Daoy (cell line): ENCODE measurements at regions not wholly inside any gene's neighbourhood (a gene's known extent, or its start where the extent isn't known, plus 50 kb on each side); places are given as distances from the start of the nearest gene placed in this dataset.

Experiments used
- DNase-seq: peaks from one replicate; pipeline ENCODE4 v3.0.0-alpha.2; 2015; ENCODE audit warnings: low read depth

DNA sequence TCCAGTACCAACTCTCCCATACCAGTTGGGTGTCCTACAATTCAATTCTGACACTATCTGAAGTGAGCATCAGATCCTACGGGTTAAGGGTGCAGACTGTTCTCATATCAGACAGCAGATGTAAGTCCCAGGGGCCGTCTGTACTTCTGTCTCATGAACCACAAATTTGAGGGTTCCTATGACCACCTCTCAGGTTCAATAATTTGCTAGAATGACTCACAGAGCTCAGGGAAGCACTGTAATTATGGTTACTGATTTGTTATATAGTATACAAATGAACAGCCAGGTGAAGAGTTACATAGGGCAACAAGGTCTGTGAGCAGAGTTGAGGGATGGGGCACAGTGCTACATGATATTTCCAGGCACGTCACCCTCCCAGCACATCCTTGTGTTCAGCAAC is 499.1 kb downstream of the DMAC1 start:
- DNase-seq, result no peak

DNA sequence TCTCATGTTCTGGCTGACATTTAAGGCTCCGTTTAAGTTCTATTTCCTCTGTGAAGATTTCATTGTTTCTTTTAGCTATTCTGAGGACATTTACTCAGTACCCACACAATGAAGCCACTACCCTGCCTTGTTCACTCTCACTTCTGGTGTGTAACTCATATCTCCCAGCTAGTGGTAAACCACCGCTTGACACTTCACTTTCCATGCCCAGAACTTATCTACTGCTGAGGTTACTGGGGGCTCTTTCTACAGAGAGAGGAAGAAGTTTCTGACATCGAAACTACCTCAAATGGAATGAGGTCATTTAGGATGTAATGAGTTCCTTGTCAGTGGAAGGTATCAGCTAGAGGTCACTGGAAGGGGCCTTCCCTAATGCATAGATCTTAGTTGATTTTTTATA is 501.5 kb downstream of the DMAC1 start:
- no peak for DNase-seq

DNA sequence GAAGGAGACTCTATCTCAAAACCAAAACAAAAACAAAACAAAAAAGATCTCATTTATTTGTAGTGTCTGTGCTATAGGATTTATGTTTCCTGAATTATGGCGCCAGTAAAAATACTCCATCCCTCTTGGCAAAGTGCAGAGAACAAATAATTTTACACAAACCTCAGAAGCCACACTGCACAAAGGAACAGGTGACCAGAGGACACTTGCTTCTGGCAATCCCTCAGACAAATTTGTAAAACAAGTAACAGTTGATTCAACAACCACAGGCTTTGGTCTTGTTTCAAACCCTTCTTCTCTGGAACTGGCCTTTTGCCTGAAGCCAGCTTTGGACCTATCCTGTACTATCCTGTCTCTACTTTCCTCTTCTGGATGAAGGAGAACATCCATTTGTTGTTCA is 502.1 kb downstream of the DMAC1 start:
- DNase-seq, result no peak

DNA sequence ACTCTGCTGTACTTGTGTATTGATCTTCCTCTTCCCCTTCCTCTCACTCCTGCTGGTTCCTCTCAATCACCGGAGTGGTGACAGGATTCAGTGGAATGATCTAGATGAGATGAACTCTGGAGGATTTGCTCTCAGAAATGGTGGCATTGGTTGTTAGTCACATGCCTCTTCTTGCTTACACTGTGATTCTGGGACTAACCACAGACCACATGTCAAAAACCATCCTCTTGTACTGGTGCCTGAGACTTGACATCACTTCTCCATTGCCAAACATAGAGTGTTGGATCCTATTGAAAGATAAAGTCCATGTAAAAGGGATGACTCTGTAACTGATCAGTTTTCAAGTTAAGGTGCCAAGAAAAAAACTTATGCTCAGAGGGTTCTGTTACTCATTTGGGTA is 506.5 kb downstream of the DMAC1 start:
- DNase-seq, result no peak

DNA sequence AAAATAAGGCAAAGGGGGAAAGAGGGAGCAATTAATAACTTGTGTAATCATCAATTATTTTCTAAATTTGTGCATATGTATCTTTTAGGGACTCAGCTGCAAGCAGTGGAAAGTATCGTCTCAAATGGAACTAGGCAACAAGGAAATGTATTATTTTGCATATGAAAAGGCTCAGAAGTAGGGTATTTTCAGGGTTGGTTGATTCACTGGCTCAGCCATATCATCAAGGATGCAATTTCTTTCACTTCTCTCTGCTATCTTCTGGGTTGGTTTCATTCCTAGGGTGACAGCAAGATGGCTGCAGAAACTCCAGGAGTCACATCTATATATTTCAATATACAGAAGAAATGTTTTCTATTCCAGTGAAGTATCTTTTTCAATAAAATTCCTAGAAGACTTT is 509.8 kb downstream of the DMAC1 start:
- DNase-seq, result no peak

DNA sequence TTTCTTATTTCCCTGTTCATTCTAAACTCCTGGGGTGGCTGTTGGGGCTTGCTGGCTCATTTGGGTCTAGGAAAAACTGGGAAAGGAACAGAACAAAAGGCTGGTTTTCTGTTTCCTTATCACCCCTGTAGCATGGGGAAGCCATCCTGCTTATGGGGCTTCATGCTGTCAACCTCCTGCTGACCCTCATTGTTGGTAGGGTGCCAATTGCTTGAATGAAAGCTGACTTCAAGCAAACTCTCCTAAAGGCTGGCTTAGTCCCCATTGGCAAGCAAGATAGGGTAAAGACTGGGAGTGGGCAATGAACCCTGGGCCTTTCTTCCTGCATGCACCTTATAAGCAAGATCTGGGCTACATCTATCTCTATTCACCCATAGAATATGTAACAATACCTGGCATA is 511.6 kb downstream of the DMAC1 start:
- DNase-seq, result no peak

DNA sequence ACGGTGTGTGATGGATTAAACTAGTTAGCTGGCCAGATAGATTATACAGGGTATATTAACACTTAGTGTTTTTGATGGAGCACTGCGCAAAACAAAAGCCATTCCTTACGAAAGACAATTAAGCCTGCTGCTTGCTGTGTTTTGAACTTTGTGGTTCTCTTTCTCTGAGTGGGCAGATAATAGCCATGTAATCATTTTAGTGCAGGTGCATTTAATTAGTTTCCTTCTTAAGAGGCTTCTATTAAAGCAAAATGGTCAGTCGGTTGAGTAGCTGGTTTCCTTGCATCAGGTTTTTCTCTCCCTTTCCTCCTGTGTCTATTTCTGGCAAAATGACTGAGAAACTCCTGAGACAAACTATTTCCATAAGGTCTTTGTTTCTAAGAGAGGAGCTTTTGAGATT is 512.5 kb downstream of the DMAC1 start:
- no peak for DNase-seq

DNA sequence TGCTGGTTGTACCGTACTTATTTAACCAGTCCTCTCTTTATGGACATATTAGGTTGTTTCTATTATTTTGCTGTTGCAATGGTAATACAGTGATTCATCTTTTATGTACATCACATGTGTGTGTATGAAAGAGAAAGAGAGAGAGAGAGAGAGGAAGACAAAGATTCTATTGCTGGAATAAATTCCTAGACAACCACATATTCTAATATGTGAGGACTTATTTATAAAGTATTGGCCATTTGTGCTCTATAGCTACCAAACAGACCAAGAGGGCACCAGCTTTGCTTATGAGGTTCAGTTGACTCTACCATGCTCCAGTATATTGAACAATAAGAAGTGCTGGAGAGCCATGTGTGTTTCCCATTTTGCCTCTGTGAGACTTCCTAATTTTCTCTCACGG is 513.5 kb downstream of the DMAC1 start:
- DNase-seq, result no peak

DNA sequence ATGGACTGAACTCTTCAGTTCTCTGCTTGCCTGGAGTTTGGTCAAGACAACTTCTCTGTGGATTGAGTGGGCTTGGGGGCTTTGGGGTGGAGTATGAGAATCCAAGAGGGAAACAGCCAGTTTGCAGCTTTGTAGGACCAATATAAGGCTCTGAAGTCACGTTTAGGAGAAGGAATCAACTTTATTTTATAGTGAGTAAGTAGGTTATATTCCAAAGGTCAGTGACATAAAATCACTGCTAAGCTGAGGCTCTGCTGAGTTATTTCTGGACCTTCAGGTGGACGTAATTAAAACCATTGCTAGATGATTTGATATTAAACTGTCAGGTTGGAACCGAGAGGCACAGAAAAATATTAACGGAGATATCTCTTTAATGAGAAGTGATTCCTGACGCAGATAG is 514.4 kb downstream of the DMAC1 start:
- DNase-seq, result no peak

DNA sequence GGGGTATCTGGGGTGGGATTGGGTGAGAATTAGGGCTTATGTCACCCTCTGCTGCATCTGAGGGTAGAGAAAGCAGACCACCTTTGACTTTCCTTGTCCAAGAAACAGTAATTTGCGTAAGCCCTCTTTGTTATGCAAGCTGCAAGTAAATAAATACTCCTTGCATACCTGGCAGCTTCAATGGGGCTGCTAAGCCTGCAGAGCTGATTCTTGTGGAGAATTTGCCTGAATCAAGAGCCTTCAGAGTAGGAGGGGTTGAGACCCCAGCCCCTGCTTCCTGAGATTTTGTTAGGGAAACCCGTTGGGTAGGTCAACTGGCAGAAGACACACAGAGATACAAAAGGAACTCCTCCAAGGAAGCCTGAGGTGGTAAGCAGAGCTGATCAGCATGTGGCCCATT is 515.1 kb downstream of the DMAC1 start:
- DNase-seq, result no peak

DNA sequence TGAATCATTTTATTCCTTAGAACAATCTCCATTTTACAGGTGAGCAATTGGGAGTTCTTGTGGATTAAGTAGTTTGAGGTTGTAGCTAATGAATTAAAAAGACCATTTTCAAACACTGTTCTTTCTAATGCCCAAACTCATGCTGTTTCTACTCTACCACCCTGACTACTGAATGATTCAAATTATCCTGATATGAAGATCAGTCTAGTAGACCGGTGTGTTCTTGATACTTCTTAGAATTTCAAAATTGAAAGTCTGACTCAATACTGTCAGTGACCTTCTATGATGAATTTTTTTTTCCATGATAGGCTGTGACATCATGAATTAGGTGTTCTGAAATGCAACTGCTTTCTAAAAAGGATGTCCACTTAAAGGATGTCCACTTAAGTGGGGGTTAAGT is 515.5 kb downstream of the DMAC1 start:
- DNase-seq, result no peak

DNA sequence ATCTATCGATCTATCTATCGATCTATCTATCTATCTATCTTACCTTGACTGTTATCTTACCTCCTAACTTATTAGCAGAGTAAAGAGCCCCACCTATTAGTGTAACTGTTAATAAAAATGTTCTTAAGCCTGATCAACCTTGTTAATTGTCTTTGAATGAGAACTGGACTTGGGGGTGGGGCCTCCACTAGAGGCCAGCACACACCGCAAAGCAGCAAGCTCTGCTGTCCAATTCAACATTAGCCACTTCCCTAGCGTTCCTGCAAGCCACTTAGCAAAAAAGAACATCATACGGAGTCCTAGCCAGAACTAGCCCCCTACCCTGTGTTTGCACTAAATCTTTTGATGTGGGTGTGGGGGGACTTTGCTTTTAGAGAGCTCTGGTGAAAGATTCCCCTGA is 515.8 kb downstream of the KDM4C start:
- DNase-seq, result no peak

DNA sequence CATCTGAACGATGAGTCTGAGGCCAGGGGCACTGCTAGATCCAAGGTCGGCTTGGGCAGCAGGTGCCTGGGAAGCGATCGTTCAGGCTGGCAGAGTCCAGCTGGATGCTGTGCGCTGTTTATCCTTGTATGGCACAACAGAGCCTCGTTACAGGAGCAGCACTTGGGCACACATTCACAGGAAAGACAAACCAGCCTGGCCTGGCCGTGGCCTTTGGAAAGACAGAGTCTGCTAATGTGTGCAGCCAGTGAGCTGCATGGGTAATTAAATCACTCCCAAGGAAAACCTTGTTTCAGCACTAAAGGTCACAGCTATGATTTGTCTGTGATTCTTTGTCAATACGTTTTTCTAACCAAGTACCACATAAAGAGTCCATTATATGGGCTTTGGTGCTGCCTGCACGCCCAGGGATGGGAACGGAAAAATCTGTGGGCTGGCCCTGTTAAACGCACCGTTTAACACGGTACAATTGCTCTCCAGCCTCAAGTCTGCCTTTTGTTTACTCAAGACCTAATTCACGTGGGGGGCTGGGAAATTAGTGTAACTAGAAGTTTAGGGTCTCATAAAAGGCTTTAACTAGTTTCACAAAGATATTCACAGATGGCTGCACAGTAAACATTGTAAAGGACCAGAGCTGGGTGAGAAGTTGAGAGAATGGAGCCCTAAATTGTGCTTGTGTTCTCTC is 509.3 kb downstream of the KDM4C start:
- DNase-seq, result no peak

DNA sequence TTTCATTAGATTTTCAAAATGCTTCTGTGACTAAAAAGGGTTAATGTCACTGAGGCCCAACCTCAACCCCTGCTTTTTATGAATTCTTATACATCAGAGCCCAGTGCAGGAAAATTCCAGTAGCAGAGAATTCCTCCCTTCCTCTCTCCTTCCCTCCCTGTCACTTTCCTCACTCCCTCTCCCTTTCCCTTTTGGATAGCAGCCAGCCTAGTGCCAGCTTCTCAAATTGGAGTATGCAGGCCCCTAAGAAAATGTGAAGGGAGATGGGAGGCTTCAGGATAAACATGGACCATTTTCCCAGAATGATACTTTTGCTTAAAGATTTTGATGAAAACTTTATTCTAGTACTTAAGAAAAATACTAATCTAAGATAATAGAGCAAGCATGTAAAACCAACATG is 507.4 kb downstream of the KDM4C start:
- no peak for DNase-seq

DNA sequence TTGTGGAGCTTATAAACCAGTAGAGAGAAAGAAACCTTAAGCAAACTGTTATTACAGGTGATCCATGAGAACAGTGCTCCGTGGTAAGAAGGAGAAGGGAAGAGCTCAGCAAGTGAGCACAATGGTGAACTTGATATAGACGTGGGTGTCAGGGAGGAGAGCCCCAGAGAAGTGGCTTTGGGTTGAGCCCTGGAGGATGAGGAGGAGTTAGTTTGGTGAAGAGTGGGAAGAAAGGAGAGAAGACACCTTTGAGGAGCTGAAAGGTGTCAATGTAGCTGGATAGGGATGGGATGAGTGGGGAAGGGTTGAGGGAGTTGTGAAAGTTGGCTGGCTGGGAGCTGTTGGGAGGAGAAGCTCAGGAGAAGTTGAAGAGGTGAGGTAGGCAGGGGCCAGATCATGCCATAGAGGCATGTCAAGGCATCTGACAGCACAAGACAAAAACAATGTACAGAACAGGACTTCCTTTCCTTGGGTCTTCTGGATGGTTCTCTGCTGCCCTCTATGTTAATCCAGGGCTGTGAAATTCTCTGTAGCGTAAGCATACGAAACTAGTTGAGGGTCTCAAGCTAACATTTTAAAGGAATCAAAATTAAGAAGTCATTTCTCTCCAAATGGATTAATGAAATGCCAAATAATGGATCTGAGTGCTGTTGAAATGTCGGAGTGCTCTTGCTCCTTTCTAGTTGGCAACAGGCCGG is 501.9 kb downstream of the KDM4C start:
- no peak for DNase-seq

DNA sequence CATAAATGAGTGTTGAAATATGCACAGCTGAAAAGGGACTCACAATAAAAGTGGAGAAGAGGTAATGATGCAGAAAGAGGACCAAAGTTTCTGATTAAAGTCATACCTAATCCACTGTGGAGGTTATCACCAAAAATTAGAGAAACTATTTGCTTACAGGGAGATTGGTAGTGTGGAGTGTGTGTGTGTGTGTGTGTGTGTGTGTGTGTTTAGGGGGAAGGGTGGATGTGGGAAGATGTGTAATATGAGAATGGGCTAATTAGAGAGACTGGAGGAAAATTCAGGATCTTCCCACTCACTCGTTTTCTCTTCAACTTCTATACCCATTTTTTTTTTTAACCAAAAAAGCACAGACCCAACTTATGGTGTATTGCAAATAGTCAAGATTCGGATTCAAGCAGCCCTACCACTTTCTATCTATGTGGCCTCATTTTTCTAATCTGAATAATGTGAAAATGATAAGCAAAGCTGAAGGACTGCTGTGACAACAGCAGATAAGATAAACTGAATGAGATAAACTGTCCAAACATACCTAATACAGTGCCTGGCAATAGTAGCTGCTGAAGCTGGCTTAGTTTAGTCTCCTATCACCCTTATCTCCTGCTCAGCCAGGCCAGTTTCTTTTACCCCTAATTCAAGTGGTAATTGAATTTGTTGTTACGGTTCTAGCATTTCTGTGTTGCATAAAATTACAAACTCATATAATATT is 501.1 kb downstream of the KDM4C start:
- DNase-seq, result no peak

DNA sequence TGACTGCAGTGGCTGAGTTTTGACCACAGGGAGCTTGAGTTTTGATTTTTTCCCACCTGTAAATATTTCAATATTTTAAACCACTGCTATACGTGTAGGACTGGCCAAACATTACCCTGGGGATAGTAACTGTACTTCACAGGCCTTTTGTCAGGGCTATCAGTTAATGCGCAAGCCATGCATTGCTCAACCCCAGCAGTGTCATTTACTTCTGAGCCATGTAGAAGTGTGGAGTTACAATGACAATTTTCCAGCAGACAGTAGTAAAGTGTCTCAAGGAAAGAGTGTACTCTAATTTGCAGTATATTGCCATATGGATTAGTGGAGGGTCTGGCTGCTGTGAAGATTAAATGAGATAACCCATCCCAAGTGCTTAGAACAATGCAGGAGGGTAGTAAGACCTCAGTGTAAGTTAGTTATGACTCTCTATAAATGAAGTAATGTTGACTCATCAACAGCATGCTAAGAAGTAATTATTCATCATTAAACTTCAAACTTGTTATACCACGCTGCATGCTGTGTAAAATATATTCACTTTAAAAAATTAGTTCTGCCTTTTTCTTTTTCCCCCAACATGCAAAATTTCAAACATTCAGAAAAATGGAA is 489.2 kb downstream of the KDM4C start:
- DNase-seq, result no peak

DNA sequence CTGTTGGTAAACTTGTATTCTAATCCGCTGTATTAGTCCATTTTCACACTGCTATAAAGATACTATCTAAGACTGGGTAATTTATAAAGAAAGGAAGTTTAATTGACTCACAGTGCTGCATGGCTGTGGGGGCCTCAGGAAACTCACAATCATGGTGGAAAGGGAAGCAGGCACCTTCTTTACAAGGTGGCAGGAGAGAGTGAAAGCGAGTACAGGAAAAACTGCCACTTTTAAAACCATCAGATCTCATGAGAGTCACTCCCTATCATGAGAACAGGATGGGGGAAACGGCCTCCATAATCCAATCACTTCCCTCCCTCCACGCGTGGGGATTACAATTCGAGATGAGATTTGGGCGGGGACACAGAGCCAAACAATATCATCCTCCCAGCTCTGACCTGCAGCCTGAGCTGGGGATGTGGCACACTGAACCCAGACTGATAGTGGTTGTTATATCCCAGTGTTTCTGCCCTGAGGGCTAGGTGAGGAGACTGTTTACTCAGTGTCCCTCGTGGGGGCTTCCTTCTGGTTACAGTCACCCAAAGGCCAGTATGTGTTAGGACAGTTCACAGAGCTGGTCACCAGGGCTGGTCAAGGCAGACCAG is 488.3 kb downstream of the KDM4C start:
- DNase-seq, result no peak

DNA sequence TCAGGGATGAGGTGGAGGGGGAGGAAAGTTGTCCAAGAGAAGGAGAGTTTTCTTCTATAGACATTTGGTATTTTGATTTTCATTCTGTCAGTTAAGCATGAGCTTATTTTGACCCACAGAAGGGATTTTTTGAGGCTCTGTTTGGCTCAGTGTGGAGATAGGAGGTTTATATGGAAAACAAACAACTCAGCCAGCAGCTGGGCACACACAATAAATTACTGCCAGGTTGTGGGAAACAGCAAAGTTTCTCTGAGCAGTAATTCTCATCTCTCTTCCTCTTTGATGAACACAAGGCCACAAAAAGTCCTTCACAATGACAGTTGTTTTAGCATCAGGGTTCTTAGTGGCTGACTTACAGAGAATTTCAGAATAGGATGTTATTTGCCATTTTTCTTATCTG is 486.1 kb downstream of the KDM4C start:
- DNase-seq, result no peak

DNA sequence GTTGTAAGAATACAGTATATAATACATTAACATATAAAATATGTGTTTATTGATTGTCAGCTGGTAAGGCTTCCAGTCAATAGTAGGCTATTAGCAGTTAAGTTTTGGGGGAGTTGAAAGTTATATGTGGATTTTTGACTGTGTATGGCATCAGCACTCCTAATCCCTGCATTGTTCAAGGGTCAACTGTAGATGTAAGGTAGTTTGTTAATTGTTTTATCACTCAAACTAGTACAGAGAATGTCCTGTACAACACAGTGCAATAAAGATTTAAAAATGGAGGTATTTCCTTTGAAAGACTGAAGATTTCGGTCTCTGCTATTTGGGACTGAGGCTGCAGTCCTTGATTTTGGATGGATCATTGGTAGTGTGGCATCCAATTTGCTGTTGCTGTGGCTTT is 484.4 kb downstream of the KDM4C start:
- no peak for DNase-seq

DNA sequence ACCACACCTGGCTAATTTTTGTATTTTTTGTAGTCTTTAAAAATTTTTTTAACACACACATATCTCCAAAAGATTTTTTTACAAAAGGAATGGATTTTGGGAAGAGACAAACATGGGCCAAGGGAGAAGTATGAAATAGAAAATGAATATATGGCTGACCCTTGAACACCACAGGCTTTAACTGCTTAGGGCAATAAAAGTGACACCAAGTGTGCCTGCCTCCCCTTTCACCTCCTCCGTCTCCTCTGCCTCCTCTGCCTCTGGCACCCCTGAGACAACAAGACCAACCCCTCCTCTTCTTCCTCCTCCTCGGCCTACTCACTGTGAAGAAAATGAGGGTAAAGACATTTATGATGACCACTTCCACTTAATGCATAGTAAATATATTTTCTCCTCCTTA is 483.9 kb downstream of the KDM4C start:
- no peak for DNase-seq

DNA sequence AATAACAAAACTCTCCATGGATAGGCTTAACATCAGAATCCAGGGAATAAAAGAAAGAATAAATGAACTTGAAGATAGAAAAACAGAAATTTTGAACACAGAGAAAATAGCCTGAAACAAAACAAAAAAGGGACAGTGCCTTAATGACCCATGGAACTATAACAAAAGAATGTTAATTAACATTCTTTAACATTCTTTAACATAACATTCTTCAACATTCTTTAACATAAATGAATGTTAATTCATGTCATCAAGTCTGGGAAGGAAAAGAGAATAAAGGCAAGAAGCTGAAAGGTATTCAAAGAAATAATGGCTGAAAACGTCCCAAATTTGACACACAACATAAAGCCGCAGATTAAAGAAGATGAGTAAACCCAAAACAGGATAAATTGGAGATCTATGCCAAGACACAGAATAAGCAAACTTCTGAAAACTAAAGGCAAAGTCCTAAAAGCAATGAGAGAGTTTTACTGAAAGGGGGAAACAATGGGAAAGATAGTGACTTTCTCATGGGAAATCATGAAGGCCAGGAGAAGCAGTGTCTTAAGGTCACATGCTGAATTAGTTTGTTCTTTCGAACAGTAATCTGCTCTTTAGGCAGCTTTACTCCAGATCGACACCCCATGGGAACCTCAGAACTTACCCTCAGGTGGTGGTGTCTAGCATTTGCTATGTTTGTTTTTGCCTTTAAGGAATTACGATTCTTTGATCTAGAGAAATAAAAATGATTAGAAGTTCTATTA is 483.0 kb downstream of the KDM4C start:
- DNase-seq, result no peak
